Left hindlimb (tissue), 1 donor: ENCODE measurements at regions not wholly inside any gene's neighbourhood (a gene's known extent, or its start where the extent isn't known, plus 50 kb on each side); places are given as distances from the start of the nearest gene placed in this dataset.

Experiments
- DNase-seq: peaks from one replicate; pipeline ENCODE4 v3.0.0-alpha.2; 2018

GRCh38 chr15:95295896-95296625 lies 1034.4 kb upstream of the NR2F2 start:
- no peak for DNase-seq

- DNase-seq: no peak
Observed at GRCh38 chr15:95296643-95297042, 1033.9 kb upstream of the NR2F2 start.

DNA sequence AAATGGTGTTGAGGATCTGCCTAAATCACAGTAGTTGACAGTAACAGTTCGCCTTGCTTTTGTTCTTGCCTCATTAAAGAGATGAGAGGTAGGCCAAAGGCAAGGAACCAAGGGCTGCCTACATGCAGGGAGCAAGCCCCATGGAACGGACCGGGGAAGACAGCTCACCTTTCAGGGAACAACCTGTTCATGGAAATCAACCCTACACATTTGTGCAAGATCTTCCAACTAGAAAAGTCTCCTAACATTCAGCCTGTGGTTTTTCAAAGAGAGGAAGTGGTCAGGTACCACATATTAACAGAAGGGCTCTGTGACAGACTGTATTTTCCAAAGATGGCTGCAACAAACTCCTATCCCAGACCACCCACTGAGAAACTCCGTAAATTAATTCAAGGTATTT lies 1031.8 kb upstream of the NR2F2 start:
- no peak for DNase-seq

DNA sequence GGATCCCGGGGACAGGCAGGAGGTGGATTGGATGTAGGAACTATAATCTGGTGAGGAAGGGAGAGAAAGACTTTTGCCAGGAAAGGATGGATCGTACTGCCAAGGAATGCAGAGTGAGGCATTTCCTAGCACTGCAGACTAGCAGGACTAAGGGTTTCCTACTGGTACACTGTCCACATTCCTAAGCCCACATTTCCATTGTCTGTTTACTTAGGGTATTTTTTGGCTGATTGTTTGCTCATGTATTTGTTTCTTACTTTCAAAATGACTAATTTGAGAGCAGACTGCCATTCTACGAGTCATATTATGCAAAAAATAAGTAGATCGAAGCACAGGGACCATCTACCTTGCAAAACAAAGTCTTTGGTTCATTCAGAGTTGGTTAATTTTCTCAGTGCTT lies 1029.5 kb upstream of the NR2F2 start:
- DNase-seq: no peak

DNA sequence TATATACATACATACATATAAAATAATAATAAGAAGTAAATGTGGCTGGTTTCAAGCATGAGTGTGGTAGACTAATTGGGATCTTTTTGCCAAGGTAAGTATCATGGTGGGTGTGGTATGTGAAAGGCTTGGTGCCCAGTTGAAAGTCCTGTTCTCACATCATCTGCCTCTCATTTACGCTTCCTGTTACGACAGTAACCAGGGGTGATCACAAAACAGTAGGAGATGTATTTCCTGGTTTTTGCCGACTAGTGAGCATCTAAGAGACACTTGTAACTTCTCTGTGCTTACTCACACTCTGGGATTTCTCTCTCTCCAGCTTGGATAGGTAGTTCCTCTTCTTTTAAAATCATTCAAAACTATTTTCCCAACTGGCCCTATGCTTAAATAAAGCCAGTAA lies 1028.3 kb upstream of the NR2F2 start:
- DNase-seq: peak; percentile 31

GRCh38 chr15:95302809-95303208 lies 1027.7 kb upstream of the NR2F2 start:
- no peak for DNase-seq

DNA sequence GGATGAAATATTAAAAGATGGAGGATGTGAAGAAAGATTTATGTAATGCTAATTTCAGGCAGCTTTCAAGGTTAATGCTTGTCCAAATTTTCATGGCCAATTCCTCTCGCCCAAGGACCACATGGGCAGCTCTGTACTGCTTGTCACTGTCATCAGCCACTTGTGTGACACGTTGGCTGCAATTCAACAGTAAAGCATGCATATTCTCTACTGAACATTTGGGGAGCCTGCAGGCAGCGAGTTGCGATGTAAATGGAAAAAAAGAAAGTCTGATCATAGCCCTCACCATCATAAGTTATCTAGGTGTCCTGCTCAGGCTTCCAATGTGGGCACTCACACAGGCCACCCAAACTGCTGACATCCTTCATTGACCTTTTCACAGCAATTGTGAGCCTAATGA lies 1026.8 kb upstream of the NR2F2 start:
- peak; percentile 34 for DNase-seq

DNA sequence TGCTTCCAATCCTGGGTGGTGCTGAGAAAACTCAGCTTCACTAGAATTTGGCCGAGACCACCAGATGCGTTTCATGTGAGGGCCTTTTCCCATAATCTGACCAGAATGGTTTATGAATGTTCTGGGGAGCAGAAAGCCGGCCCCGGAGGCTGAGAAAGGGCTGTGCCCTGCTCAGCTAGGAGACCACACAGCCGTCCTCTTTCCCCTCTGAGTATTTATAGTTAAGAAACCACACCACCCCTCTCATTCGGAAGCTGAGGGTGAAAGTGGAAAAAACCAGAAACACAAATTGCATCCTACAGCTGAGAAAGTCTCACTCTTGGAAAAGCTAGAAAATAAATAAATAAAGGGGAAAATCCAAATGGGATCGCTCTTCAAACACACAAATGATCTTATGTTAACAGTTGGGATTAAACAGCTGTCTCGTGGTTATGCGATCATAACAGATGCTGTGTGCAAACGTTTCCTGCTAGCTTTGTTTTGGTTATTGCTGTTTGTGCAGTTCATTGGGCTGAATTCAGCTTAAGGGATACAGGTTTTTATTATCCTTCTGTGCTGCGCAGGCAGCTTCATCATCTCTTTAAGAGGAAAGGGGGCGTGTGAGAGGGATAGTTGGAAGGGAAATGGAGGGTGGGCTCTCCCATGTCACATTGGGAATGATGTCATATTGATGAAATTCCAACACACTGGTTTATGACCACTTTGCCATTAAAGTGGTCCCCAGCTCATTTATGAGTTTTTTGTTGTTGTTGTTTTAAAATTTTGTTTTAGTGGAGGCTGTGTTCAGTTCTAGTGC lies 1026.2 kb upstream of the NR2F2 start:
- DNase-seq: peak; percentile 72

- no peak for DNase-seq
Observed at GRCh38 chr15:95304947-95305400, 1025.5 kb upstream of the NR2F2 start.

GRCh38 chr15:95307115-95307514 lies 1023.4 kb upstream of the NR2F2 start:
- DNase-seq: no peak

DNA sequence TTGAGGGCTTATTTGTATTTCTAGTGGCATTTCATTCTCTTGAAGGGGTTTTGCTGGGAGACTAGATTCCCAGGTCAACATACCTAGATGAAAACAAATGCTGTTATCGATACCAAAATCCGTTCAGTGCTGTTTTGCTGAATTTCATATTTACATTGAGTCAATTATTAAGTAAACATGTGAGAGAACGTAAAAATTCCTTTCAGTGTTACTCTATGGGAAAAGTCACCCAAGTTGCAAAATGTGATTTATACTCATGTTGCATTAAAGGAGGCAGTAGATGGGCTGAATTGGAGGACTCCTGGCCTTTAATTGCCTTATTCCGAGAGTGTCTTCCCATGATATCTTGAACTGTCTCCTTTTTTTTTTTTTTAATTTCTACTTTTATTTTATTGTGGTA lies 1011.3 kb upstream of the NR2F2 start:
- DNase-seq: no peak

DNA sequence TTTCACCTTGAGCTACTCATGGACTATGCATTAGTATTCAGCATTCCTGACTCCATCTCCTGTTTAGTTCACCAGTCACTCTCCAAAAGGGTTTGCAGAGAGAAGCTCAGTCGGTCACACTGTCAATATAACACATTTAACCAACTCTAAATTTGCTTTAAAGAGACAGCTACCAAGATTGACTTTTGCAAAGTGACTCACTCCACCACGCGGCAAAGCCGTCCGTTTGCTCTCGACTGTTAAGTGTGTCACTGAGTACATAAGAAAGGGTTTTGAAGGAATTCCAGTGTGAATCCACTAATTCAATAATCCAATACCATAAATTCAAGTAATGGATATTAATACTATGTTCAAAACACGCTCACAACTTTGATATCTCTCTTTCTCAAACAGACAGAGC lies 1006.7 kb upstream of the NR2F2 start:
- DNase-seq: no peak

- no peak for DNase-seq
Observed at GRCh38 chr15:95324656-95325055, 1005.8 kb upstream of the NR2F2 start.

DNA sequence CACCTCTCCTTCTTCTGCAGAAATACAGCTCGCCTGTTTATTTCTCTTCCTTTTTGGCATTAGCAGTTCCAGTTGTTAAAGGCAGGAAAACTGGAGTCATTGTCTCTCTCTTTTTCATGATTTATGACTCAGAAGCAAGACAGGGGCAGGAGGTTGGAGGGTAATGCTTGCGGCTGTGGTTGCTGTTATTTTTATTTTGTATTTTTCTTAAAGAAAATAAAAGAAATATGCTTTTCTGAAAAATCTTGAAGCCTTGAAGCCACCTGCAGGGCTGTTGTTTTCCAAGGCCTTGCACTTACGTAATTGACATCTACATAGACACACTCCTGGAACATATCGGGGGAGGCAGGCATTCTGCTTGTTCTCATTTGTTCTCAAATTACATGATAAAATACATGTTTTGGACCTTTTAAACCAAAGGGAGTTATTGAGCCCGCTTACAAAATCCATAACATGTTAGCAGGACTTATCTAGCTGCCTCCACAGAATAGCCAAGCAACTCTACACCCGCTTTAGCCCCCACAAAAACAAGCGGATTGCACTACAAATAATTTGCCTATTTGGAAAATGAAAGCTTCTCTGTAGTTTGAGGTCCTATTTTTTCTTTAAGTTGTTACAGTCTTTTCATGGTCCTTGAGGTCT lies 1004.6 kb upstream of the NR2F2 start:
- no peak for DNase-seq

DNA sequence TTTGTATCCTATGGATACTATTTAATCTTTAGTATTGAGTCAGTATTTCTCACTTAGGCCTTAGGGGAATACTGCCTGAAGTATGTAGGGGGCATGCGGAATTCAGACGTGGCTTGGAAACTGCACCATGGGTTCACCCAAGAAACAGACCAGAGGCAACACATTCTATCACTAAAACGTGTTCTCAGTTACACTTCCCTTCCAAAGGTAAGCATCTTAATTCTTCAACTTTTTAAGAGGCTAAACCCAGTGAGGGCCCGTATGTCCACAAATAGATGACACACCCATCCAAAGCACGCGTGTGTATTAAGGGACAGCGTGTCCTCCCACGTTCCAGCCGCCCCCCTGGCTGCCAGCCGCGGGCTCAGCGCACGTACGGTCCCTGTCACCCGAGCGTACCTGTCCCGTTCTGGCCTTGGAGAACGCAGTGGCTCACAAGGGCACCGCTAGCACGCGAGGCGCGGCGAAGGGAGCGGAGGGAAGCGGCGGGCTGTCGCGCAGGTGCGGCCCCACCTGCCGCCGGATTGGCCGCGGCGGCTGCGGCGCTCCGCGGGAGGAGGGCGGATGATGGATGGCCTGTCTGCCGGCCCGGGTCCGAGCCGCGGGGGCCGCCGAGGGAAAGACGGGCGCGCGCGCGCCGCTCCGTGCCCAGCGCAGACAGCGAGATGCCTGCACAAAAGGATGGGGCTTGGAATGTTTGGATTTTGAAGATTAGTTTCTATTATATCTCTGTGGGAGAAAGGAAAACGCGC lies 1003.9 kb upstream of the NR2F2 start:
- DNase-seq: peak; percentile 33

- no peak for DNase-seq
Observed at GRCh38 chr15:95327183-95327525, 1003.3 kb upstream of the NR2F2 start.

DNA sequence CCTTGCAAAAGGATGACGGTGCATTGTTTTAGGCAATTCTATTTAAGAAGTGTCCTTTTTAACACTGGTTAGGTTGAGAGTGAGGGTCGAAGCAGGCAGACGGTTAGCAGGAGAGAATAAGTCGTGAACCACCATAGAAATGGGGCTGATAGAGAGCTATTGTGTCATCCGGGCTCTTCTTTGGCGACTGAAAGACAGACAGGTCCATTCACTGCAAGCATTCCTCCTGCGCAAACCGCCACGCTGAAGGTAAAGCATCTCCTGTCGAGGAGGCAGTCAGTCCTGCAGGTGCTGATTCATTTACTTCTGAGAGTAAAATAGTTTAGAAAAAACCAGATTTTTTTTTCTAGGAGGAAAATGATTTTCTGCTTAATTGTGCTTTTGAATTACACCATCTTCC lies 1002.8 kb upstream of the NR2F2 start:
- DNase-seq: no peak

DNA sequence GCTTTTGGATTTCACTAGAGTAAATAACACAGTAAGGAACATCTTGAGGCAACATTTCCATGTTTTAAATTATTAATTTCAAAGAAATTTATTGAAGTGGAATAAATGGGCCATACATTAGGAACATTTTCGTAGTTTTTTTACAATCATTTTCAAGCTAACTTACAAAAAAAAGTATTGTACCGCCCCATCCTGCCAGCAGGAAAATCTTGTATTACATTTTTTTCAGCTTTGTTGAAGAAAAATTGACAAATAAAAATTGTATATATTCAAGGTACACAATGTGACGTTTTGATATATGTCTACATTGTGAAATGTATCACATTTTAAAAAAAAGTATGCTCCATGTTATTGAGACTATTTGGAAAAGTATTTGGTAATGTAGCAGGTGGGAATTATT lies 1001.9 kb upstream of the NR2F2 start:
- DNase-seq: no peak

GRCh38 chr15:95329362-95329761 lies 1001.1 kb upstream of the NR2F2 start:
- no peak for DNase-seq

GRCh38 chr15:95341686-95342085 lies 988.8 kb upstream of the NR2F2 start:
- no peak for DNase-seq

DNA sequence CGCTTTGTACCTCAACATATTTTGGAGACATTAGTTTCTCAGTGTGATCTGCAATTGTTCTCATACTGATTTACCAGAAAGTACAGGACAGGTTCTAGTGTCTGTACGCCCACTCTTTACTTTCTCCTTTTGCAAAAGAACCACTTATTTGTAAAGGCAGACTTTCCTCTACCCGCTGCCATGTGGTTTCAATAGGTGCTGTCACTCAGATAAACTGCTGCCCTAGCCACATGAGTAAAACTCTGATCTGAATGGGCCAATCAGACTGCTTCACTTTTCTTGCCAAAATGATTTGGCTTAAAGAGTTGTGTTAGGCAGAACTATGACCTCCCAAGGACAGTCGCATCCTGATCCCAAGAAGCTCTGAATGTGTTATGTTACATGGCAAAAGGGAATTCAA lies 984.6 kb upstream of the NR2F2 start:
- no peak for DNase-seq

DNA sequence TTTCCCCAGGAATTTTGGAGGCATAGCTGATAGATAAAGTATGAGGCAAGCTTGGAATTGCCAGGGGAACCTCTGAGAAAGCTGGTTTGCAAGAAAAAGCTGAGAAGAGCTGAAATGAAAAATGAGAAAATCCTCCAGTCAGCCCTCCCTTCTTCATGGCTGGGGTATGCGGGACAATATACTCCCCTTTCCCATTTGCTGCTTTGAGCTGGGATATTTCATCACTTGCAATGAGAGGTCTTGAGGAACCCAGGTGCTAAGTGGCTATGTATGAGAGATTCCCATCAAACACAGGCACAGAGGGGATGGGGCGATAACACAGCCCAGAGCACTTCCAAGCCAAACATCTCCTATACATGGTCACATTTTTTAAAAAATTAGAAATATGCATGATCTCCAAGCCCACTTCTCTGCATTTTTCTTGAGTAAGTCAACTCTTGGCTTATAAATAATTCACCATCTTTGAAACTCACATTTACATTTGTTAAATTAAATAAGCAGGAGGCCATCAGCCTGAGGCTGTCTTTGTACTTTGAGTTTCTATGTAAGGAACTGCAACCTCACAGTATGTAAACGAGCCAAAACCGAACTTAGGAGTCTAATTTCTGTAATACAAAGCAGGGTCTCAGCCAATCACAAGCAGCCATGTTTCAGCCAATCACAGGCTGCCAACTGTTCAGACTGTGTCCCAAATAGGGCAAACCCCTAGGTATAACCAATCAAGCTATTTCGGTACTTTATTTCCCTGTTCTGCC lies 983.6 kb upstream of the NR2F2 start:
- DNase-seq: no peak

GRCh38 chr15:95347837-95348236 lies 982.7 kb upstream of the NR2F2 start:
- DNase-seq: no peak
